Spinal cord (tissue), 9 donors: ENCODE measurements at regions not wholly inside any gene's neighbourhood (a gene's known extent, or its start where the extent isn't known, plus 50 kb on each side); places are given as distances from the start of the nearest gene placed in this dataset.
"Not testable (repeated sequence)": the region's sequence is repeated elsewhere in the genome, so short reads cannot be mapped to it uniquely, and the experiment has no call there.

Source experiments
- DNase-seq, 6 donors: peaks; one replicate each; pipeline versions ENCODE4 v3.0.0 to v3.0.0-alpha.2; 2013 to 2015; ENCODE audit warnings: low spot score in 6 of 6, low read depth in 4 of 6
- H3K27ac ChIP-seq: one replicate; pipeline ENCODE4 v1.5.1; 2013; ENCODE audit warnings: low read depth, low read length, control low read depth
- H3K27me3 ChIP-seq: one replicate; pipeline ENCODE4 v1.6.1; 2013; ENCODE audit warnings: low read length; ENCODE audit not compliant: control insufficient read depth, insufficient read depth
- H3K36me3 ChIP-seq: one replicate; pipeline ENCODE4 v1.6.1; 2013; ENCODE audit warnings: low read length; ENCODE audit not compliant: control insufficient read depth, insufficient read depth
- H3K4me1 ChIP-seq: one replicate; pipeline ENCODE4 v1.6.1; 2013; ENCODE audit warnings: low read length; ENCODE audit not compliant: control insufficient read depth, insufficient read depth
- H3K4me3 ChIP-seq: one replicate; pipeline ENCODE4 v1.5.1; 2013; ENCODE audit warnings: low read depth, low read length, control low read depth
- H3K9me3 ChIP-seq: one replicate; pipeline ENCODE4 v1.6.1; 2013; ENCODE audit warnings: low read length; ENCODE audit not compliant: control insufficient read depth, insufficient read depth
- WGBS: methylation state at CpG from one replicate; pipeline ENCODE4 v1.1.5; 2013; ENCODE audit warnings: missing lambda C conversion rate; ENCODE audit not compliant: insufficient coverage; 5-methylcytosine and 5-hydroxymethylcytosine counted together
- donor health status: healthy.

GRCh38 chr4:45475548-45475947 lies 648.3 kb downstream of the GABRG1 start:
- H3K27me3 ChIP-seq = no peaks in the 10 kb centered on the region
- 37% methylated on average over 2 of the region's 2 CpGs for WGBS
- DNase-seq = peak in 2 of 6 donors; percentile 35 to 39
- no peak overlapping the region for H3K4me3 ChIP-seq
- peaks cover 4% of the 10 kb centered on the region for H3K9me3 ChIP-seq
- H3K36me3 ChIP-seq = peaks cover 3% of the 10 kb centered on the region
- H3K4me1 ChIP-seq = no peaks in the 10 kb centered on the region
- no peak overlapping the region for H3K27ac ChIP-seq

- H3K36me3 ChIP-seq = peaks cover 3% of the 10 kb centered on the region
- H3K9me3 ChIP-seq = peaks cover 4% of the 10 kb centered on the region
- H3K4me1 ChIP-seq = no peaks in the 10 kb centered on the region
- DNase-seq = no peak
- WGBS = 83% methylated on average over 2 of the region's 3 CpGs
- H3K27ac ChIP-seq = no peak overlapping the region
- H3K27me3 ChIP-seq = no peaks in the 10 kb centered on the region
- H3K4me3 ChIP-seq = no peak overlapping the region
Observed at GRCh38 chr4:45472490-45472889, 651.4 kb downstream of the GABRG1 start.

GRCh38 chr4:45471335-45471734 lies 652.5 kb downstream of the GABRG1 start:
- no peak overlapping the region for H3K4me3 ChIP-seq
- H3K9me3 ChIP-seq = peaks cover 4% of the 10 kb centered on the region
- no peaks in the 10 kb centered on the region for H3K4me1 ChIP-seq
- no peaks in the 10 kb centered on the region for H3K27me3 ChIP-seq
- H3K27ac ChIP-seq = no peak overlapping the region
- H3K36me3 ChIP-seq = no peaks in the 10 kb centered on the region
- no peak for DNase-seq
- WGBS = 100% methylated on average over 4 of the region's 4 CpGs

- H3K36me3 ChIP-seq = no peaks in the 10 kb centered on the region
- no peak overlapping the region for H3K27ac ChIP-seq
- peaks cover 3% of the 10 kb centered on the region for H3K9me3 ChIP-seq
- H3K27me3 ChIP-seq = no peaks in the 10 kb centered on the region
- no peak overlapping the region for H3K4me3 ChIP-seq
- 100% methylated on average over 1 of the region's 4 CpGs for WGBS
- DNase-seq = no peak
- no peaks in the 10 kb centered on the region for H3K4me1 ChIP-seq
Observed at GRCh38 chr4:45467157-45467556, 656.7 kb downstream of the GABRG1 start.

DNA sequence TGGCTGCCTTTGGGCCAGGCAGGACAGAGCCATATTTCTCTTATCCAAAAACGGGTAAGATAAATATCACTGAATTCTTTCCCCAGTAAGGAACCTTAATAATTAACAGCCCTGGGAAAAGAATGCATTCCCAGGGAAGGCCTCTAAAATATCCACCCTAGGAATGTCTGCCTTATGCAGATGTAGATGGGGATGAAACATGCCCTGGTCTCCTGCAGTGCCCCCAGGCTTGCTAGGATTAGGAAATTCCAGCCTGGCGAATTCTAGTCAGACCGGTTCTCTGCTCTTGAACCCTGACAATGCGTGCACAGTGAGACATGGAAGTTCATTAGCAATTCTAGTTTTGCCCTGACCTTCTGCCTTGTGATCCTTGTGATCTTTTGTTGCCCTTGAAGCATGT lies 663.7 kb downstream of the GABRG1 start:
- not testable (repeated sequence) for H3K4me3 ChIP-seq, H3K27me3 ChIP-seq, H3K27ac ChIP-seq, H3K4me1 ChIP-seq, H3K36me3 ChIP-seq, DNase-seq, H3K9me3 ChIP-seq
- WGBS = 83% methylated on average over 3 of the region's 4 CpGs

DNA sequence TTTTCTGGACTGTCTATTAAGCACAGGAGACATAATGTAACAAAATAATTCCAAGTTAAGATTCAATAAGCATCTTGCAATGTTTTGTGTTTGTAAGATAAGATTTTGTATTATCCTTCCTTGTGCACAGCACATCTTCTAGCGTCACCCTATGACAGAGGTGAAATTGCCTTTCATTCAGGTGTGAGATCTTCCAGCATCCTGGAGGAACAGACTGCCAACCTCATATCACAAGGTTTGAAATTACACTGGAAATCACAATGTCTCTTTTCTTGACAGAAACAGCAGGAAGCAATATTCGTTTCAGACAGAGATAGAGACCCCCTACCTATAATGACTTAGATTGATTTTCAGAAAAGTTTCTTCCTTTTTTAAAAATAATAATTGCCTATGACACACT lies 668.6 kb downstream of the GABRG1 start:
- Histone ChIP-seq H3K27ac (no peak overlapping the region), H3K9me3 (no peaks in the 10 kb centered on the region), H3K4me1 (no peaks in the 10 kb centered on the region), H3K4me3 (no peak overlapping the region), H3K36me3 (no peaks in the 10 kb centered on the region), H3K27me3 (no peaks in the 10 kb centered on the region)
- DNase-seq = no peak
- no CpG with 5 or more reads among the region's 2 CpGs for WGBS

DNA sequence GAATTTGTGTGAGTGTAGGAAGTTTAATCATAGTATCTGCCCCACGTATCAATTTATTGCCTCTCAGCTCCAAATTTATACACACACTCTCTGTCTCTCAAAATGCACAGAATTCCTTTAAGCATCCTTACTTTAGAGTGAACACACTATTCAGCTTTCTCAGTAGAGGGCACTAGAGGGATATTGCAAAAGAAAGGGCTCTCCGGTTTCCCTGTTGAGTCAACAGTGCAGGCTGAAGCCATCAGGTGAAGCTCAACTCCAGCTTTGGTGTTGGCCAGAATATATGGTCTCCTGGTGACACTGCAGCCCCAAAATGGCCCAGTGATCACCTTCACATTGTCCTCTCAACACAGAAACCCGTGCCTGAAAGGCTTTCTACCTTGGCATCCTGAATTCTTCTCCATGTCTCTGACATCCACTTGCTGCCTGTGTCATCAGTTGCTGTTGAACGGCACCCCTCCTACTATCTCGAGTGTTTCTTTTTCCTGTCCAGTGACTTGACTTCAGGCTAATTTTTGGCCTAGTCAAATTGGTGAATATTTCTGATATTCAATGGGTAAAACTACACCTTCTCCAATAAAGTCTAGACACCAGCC lies 670.5 kb downstream of the GABRG1 start:
- H3K27ac ChIP-seq = no peak overlapping the region
- WGBS = 16% methylated on average over 2 of the region's 5 CpGs
- no peaks in the 10 kb centered on the region for H3K36me3 ChIP-seq
- no peaks in the 10 kb centered on the region for H3K9me3 ChIP-seq
- H3K4me3 ChIP-seq = no peak overlapping the region
- H3K27me3 ChIP-seq = no peaks in the 10 kb centered on the region
- DNase-seq = peak in 2 of 6 donors; percentile 62 to 72
- no peaks in the 10 kb centered on the region for H3K4me1 ChIP-seq

GRCh38 chr4:45442466-45442865 lies 681.4 kb downstream of the GABRG1 start:
- Histone ChIP-seq H3K9me3 (no peaks in the 10 kb centered on the region), H3K27me3 (no peaks in the 10 kb centered on the region), H3K27ac (no peak overlapping the region), H3K4me1 (no peaks in the 10 kb centered on the region), H3K36me3 (no peaks in the 10 kb centered on the region), H3K4me3 (no peak overlapping the region)
- peak in 2 of 6 donors; percentile 5 to 20 for DNase-seq
- 83% methylated on average over 1 of the region's 1 CpG for WGBS

GRCh38 chr4:45438047-45438446 lies 685.8 kb downstream of the GABRG1 start:
- H3K4me1 ChIP-seq = no peaks in the 10 kb centered on the region
- no peaks in the 10 kb centered on the region for H3K36me3 ChIP-seq
- peak in 1 of 6 donors; percentile 9 for DNase-seq
- no peak overlapping the region for H3K27ac ChIP-seq
- H3K4me3 ChIP-seq = no peak overlapping the region
- WGBS = 57% methylated on average over 1 of the region's 2 CpGs
- no peaks in the 10 kb centered on the region for H3K27me3 ChIP-seq
- H3K9me3 ChIP-seq = no peaks in the 10 kb centered on the region

- Histone ChIP-seq H3K4me3 (no peak overlapping the region), H3K36me3 (no peaks in the 10 kb centered on the region), H3K27me3 (no peaks in the 10 kb centered on the region), H3K4me1 (no peaks in the 10 kb centered on the region), H3K27ac (no peak overlapping the region), H3K9me3 (no peaks in the 10 kb centered on the region)
- no peak for DNase-seq
- no CpG with 5 or more reads among the region's 1 CpG for WGBS
Observed at GRCh38 chr4:45437381-45437780, 686.5 kb downstream of the GABRG1 start.
